Endothelial cell (in vitro differentiated cells): ENCODE measurements at regions not wholly inside any gene's neighbourhood (a gene's known extent, or its start where the extent isn't known, plus 50 kb on each side); places are given as distances from the start of the nearest gene placed in this dataset.

ENCODE experiments used
- DNase-seq: peaks from one replicate; pipeline ENCODE4 v3.0.0; 2021; ENCODE audit warnings: low spot score
- H3K27ac Mint-ChIP-seq: one replicate; pipeline ENCODE4 v1.8.0; 2021; ENCODE audit warnings: mixed read lengths, inconsistent platforms; ENCODE audit not compliant: unreplicated experiment
- H3K27me3 Mint-ChIP-seq: one replicate; pipeline ENCODE4 v1.8.0; 2021; ENCODE audit warnings: mild to moderate bottlenecking, moderate library complexity, mixed read lengths, inconsistent platforms; ENCODE audit not compliant: unreplicated experiment
- H3K36me3 Mint-ChIP-seq: one replicate; pipeline ENCODE4 v1.8.0; 2021; ENCODE audit warnings: mild to moderate bottlenecking, low read depth, mixed read lengths, inconsistent platforms; ENCODE audit not compliant: unreplicated experiment
- H3K4me1 Mint-ChIP-seq: one replicate; pipeline ENCODE4 v1.8.0; 2021; ENCODE audit warnings: mild to moderate bottlenecking, mixed read lengths, inconsistent platforms; ENCODE audit not compliant: unreplicated experiment
- H3K4me3 Mint-ChIP-seq: one replicate; pipeline ENCODE4 v1.8.0; 2021; ENCODE audit warnings: mild to moderate bottlenecking, mixed read lengths, inconsistent platforms; ENCODE audit not compliant: unreplicated experiment
- H3K9me3 Mint-ChIP-seq: one replicate; pipeline ENCODE4 v1.8.0; 2021; ENCODE audit warnings: mixed read lengths, inconsistent platforms; ENCODE audit not compliant: unreplicated experiment
- TF ChIP-seq, protein P1 (sequence below): fragments of 200-600 bp; sonication (generic); IDR thresholded peaks from one replicate; pipeline ENCODE4 v1.5.0; 2021; ENCODE audit warnings: antibody characterized with exemption; ENCODE audit not compliant: unreplicated experiment

DNA sequence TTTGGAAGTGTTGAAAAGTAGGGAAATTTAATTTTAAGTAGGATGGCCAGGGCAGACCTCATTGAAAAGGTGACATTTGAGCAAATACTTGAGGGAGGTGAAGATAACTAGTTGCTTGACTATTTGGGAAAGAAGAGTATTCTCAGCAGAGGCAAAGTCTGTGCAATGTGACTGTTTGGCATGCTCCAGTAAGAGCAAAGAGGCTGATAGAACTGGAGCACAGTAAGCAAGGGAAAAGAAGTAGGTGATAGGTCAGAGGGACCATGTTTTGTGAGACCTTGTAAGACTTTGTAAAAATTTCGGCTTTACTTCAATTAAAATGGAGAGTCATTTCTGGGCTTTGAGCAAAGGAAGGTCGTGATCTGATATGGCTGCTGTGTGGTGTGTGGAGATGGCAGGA is 335.8 kb downstream of the ZIC1 start:
- DNase-seq = no peak
- H3K27ac Mint-ChIP-seq = no peak overlapping the region
- H3K36me3 Mint-ChIP-seq = no peaks in the 10 kb centered on the region
- no peak overlapping the region for H3K4me3 Mint-ChIP-seq
- H3K9me3 Mint-ChIP-seq = no peaks in the 10 kb centered on the region
- no peaks in the 10 kb centered on the region for H3K4me1 Mint-ChIP-seq
- TF ChIP-seq, protein P1, sequence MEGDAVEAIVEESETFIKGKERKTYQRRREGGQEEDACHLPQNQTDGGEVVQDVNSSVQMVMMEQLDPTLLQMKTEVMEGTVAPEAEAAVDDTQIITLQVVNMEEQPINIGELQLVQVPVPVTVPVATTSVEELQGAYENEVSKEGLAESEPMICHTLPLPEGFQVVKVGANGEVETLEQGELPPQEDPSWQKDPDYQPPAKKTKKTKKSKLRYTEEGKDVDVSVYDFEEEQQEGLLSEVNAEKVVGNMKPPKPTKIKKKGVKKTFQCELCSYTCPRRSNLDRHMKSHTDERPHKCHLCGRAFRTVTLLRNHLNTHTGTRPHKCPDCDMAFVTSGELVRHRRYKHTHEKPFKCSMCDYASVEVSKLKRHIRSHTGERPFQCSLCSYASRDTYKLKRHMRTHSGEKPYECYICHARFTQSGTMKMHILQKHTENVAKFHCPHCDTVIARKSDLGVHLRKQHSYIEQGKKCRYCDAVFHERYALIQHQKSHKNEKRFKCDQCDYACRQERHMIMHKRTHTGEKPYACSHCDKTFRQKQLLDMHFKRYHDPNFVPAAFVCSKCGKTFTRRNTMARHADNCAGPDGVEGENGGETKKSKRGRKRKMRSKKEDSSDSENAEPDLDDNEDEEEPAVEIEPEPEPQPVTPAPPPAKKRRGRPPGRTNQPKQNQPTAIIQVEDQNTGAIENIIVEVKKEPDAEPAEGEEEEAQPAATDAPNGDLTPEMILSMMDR = no peak
- no peaks in the 10 kb centered on the region for H3K27me3 Mint-ChIP-seq

- Mint-ChIP-seq H3K4me1 (no peaks in the 10 kb centered on the region), H3K36me3 (no peaks in the 10 kb centered on the region), H3K9me3 (no peaks in the 10 kb centered on the region), H3K4me3 (no peak overlapping the region), H3K27ac (no peak overlapping the region), H3K27me3 (no peaks in the 10 kb centered on the region)
- no peak for DNase-seq
- TF ChIP-seq, protein P1 = no peak
Observed at GRCh38 chr3:147755310-147755709, 346.1 kb downstream of the ZIC1 start.

- Mint-ChIP-seq H3K27me3 (no peaks in the 10 kb centered on the region), H3K27ac (no peak overlapping the region), H3K4me3 (no peak overlapping the region), H3K9me3 (no peaks in the 10 kb centered on the region), H3K4me1 (no peaks in the 10 kb centered on the region), H3K36me3 (no peaks in the 10 kb centered on the region)
- TF ChIP-seq, protein P1 = no peak
- no peak for DNase-seq
Observed at GRCh38 chr3:147756476-147756875, 347.3 kb downstream of the ZIC1 start.

DNA sequence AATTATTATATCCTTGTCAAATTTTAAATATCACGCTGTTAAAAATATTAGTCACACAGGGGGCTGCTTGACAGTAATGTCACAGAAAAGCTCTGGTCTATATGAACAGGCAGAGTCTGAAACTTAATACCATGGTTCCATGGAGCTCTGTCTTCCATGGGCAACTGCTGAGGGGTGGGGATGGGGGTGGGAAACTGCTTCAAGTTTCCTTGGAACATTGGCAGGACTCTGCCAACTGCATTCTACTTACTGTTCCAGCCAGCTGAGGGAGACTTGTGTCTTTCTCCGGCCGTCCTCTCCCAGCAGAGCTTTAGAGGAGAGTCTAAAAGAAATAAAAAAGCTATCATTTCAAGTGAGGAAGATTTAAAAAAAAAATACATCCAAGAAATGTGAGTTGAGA is 348.7 kb downstream of the ZIC1 start:
- no peaks in the 10 kb centered on the region for H3K9me3 Mint-ChIP-seq
- TF ChIP-seq, protein P1 = no peak
- no peaks in the 10 kb centered on the region for H3K4me1 Mint-ChIP-seq
- no peaks in the 10 kb centered on the region for H3K36me3 Mint-ChIP-seq
- H3K27ac Mint-ChIP-seq = no peak overlapping the region
- no peak for DNase-seq
- H3K4me3 Mint-ChIP-seq = no peak overlapping the region
- H3K27me3 Mint-ChIP-seq = no peaks in the 10 kb centered on the region

DNA sequence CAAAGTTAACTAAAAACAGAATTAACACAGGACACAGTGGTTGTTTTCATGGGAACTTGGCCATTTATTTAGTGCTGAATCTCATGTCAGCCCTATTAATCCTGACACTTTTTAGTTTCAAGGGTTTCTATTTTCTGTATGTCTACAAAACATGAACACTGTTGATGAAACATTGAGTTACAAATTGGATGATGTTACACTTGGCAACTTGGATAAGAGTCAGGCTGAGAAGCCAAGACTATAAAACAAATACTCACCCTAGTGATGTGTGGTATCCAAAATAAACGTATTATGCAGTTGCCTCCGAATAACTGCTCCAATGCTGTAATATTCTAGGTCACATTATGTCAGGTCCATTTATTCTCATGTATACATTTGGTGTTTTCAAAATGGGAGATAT is 349.6 kb downstream of the ZIC1 start:
- no peak overlapping the region for H3K27ac Mint-ChIP-seq
- H3K9me3 Mint-ChIP-seq = no peaks in the 10 kb centered on the region
- no peaks in the 10 kb centered on the region for H3K27me3 Mint-ChIP-seq
- H3K36me3 Mint-ChIP-seq = no peaks in the 10 kb centered on the region
- TF ChIP-seq, protein P1 = no peak
- no peak for DNase-seq
- H3K4me1 Mint-ChIP-seq = no peaks in the 10 kb centered on the region
- H3K4me3 Mint-ChIP-seq = no peak overlapping the region
